AG04450 (cell line): ENCODE measurements at regions not wholly inside any gene's neighbourhood (a gene's known extent, or its start where the extent isn't known, plus 50 kb on each side); places are given as distances from the start of the nearest gene placed in this dataset.

Experiments used
- CTCF ChIA-PET: fragments of 300-600, 350-600 bp; formaldehyde crosslinking; extraction: SDS; loops from one replicate; lab custom pipeline; 2022; ENCODE audit warnings: antibody characterized with exemption, inconsistent platforms; lab: Charles Lee
- POLR2A ChIA-PET: fragments of 350-600 bp; formaldehyde crosslinking; extraction: SDS; loops from one replicate; lab custom pipeline; 2021; ENCODE audit warnings: antibody characterized with exemption, inconsistent platforms; lab: Yijun Ruan, JAX
- DNase-seq: peaks from one replicate; pipeline ENCODE4 v3.0.0-alpha.2; 2011; ENCODE audit warnings: low read depth, low spot score
- H3K27ac ChIP-seq: one replicate; pipeline ENCODE4 v1.5.1; 2012; ENCODE audit warnings: low read depth, low read length, control low read depth
- H3K27me3 ChIP-seq: one replicate; pipeline ENCODE4 v1.6.0; 2012; ENCODE audit warnings: low read length; ENCODE audit not compliant: control insufficient read depth, insufficient read depth
- H3K4me3 ChIP-seq: 2 replicates; pipeline ENCODE4 v1.5.1; 2011; ENCODE audit warnings: mild to moderate bottlenecking, low read depth, low read length, control low read depth
- H3K9me3 ChIP-seq: 2 replicates; pipeline ENCODE4 v1.5.1; 2012; ENCODE audit warnings: low read length; ENCODE audit not compliant: control insufficient read depth, insufficient read depth
- CTCF ChIP-seq: IDR thresholded peaks from 2 replicates; pipeline ENCODE4 v1.5.1; 2011; ENCODE audit warnings: low read depth, low read length, control low read depth, inconsistent platforms

GRCh38 chr13:44244288-44244687, 129.3 kb upstream of the SERP2 start:
- H3K9me3 ChIP-seq = no peaks in the 10 kb centered on the region; the same call in 1 of the 2 replicates
- POLR2A ChIA-PET = no interaction called here
- no peaks in the 10 kb centered on the region for H3K27me3 ChIP-seq
- DNase-seq = no peak
- no peak for TF ChIP-seq CTCF
- CTCF ChIA-PET = no interaction called here
- no peak overlapping the region for H3K27ac ChIP-seq
- H3K4me3 ChIP-seq = no peak overlapping the region

GRCh38 chr13:44249431-44249836, 124.2 kb upstream of the SERP2 start:
- no peaks in the 10 kb centered on the region for H3K27me3 ChIP-seq
- H3K9me3 ChIP-seq = no peaks in the 10 kb centered on the region
- H3K27ac ChIP-seq = peak overlapping the region; percentile 58
- DNase-seq = peak; percentile 47
- POLR2A ChIA-PET = interaction anchor here (1.1 to 1.2 kb wide), 2 partner anchors 186 to 187 kb away, joined by 3 to 5 read pairs; no protein-coding TSS in a partner anchor
- CTCF ChIA-PET = no interaction called here
- no peak for TF ChIP-seq CTCF
- no peak overlapping the region for H3K4me3 ChIP-seq

- POLR2A ChIA-PET = no interaction called here
- no peaks in the 10 kb centered on the region for H3K27me3 ChIP-seq
- no peaks in the 10 kb centered on the region for H3K9me3 ChIP-seq
- no peak for DNase-seq
- CTCF ChIA-PET = no interaction called here
- H3K27ac ChIP-seq = no peak overlapping the region
- H3K4me3 ChIP-seq = no peak overlapping the region
- TF ChIP-seq CTCF = no peak
Observed at GRCh38 chr13:44252938-44253337, 120.7 kb upstream of the SERP2 start.

- CTCF ChIA-PET = interaction anchor here (0.6 kb wide), 1 partner anchor 33 kb away, joined by 3 read pairs; no protein-coding TSS in a partner anchor
- TF ChIP-seq CTCF = no peak
- Histone ChIP-seq H3K27ac (no peak overlapping the region), H3K27me3 (no peaks in the 10 kb centered on the region), H3K9me3 (no peaks in the 10 kb centered on the region), H3K4me3 (no peak overlapping the region)
- no peak for DNase-seq
- POLR2A ChIA-PET = no interaction called here
Observed at GRCh38 chr13:44255771-44256364, 117.8 kb upstream of the SERP2 start.

- ChIA-PET POLR2A (no interaction called here), CTCF (no interaction called here)
- Histone ChIP-seq H3K27ac (no peak overlapping the region), H3K27me3 (no peaks in the 10 kb centered on the region), H3K9me3 (no peaks in the 10 kb centered on the region), H3K4me3 (no peak overlapping the region)
- no peak for DNase-seq
- no peak for TF ChIP-seq CTCF
Observed at GRCh38 chr13:44257796-44258195, 115.8 kb upstream of the SERP2 start.
